HCT116 (cell line): ENCODE measurements at regions not wholly inside any gene's neighbourhood (a gene's known extent, or its start where the extent isn't known, plus 50 kb on each side); places are given as distances from the start of the nearest gene placed in this dataset.

ENCODE experiments used
- ATAC-seq: fragments of 200-7000 bp; cut with Tn5 transposase; 2 replicates; pipeline ENCODE4 v1.9.1; 2020; ENCODE audit warnings: mild to moderate bottlenecking, moderate library complexity
- BruUV-seq: library from RNA; stranded (reverse); fragments of 400-500 nt; replicated peaks from 2 replicates; lab custom pipeline; 2021; lab: Mats Ljungman, UMichigan
- CTCF ChIA-PET: fragments of 300-600 bp; sonication (Branson Sonifier 250); formaldehyde crosslinking; loops from one replicate; lab custom pipeline; 2021; ENCODE audit warnings: antibody characterized with exemption; lab: Charles Lee
- POLR2A ChIA-PET: fragments of 300-600, 350-600 bp; sonication (Branson Sonifier 250); formaldehyde crosslinking; loops from one replicate; lab custom pipeline; 2021; ENCODE audit warnings: antibody characterized with exemption; lab: Charles Lee
- RAD21 ChIA-PET, 2 experiments: fragments of 300-600 bp; sonication (Branson Sonifier 250); formaldehyde crosslinking; loops; one replicate each; lab custom pipeline; 2023; ENCODE audit warnings: low total read pairs in 2 of 2; ENCODE audit not compliant: uncharacterized antibody in 2 of 2, unreplicated experiment in 2 of 2, low non-redundant PET in 1 of 2; lab: Charles Lee
- DNase-seq: peaks from one replicate; pipeline ENCODE4 v3.0.0-alpha.2; 2010; ENCODE audit warnings: low read depth, low spot score
- H2AFZ ChIP-seq: fragments of 200-600 bp; shearing (Covaris generic), sonication (generic); 2 replicates; pipeline ENCODE4 v1.6.1; 2017; ENCODE audit warnings: low read depth, mixed run types, mixed read lengths, antibody characterized with exemption, low read length; ENCODE audit not compliant: poor library complexity, severe bottlenecking
- H3K27ac ChIP-seq: 2 replicates; pipeline ENCODE4 v1.5.1; 2012; ENCODE audit warnings: low read depth, low read length
- H3K27me3 ChIP-seq: fragments of 200-600 bp; sonication (generic); 2 replicates; pipeline ENCODE4 v1.6.1; 2016; ENCODE audit warnings: mixed run types, low read length, mixed read lengths; ENCODE audit not compliant: insufficient read depth
- H3K36me3 ChIP-seq, 2 experiments: fragments of 200-500 bp in 1 of 2; fragments of 200-600 bp in 1 of 2; sonication (Bioruptor generic) in 1 of 2; sonication (generic) in 1 of 2; 2 replicates each; pipeline versions ENCODE4 v1.5.1 to v1.6.1; 2014 to 2016; ENCODE audit warnings: low read length in 2 of 2, inconsistent platforms in 1 of 2, mixed read lengths in 1 of 2, mixed run types in 1 of 2; ENCODE audit not compliant: insufficient read depth in 2 of 2, control insufficient read depth in 1 of 2
- H3K4me1 ChIP-seq, 2 experiments: fragments of 200-600 bp in 1 of 2; sonication (generic) in 1 of 2; 2 replicates each; pipeline versions ENCODE4 v1.5.1 to v1.6.1; 2012 to 2017; ENCODE audit warnings: low read length in 2 of 2, inconsistent platforms in 1 of 2, mild to moderate bottlenecking in 1 of 2, mixed read lengths in 1 of 2, mixed run types in 1 of 2, moderate library complexity in 1 of 2; ENCODE audit not compliant: insufficient read depth in 2 of 2, control insufficient read depth in 1 of 2
- H3K4me2 ChIP-seq: fragments of 200-600 bp; sonication (generic); 2 replicates; pipeline ENCODE4 v1.6.1; 2017; ENCODE audit warnings: mixed run types, low read length, mixed read lengths
- H3K4me3 ChIP-seq, 2 experiments: fragments of 200-600 bp in 1 of 2; sonication (generic) in 1 of 2; replicated peaks in 1 of 2; 2 replicates each; pipeline ENCODE4 v1.5.1; 2011 to 2016; ENCODE audit warnings: low read length in 2 of 2, control low read depth in 1 of 2, low read depth in 1 of 2, mild to moderate bottlenecking in 1 of 2, mixed read lengths in 1 of 2, mixed run types in 1 of 2
- H3K79me2 ChIP-seq: fragments of 200-600 bp; sonication (generic); 2 replicates; pipeline ENCODE4 v1.6.1; 2017; ENCODE audit warnings: mild to moderate bottlenecking, mixed run types, low read length, moderate library complexity, mixed read lengths; ENCODE audit not compliant: insufficient read depth
- H3K9ac ChIP-seq: fragments of 200-600 bp; sonication (generic); 2 replicates; pipeline ENCODE4 v1.6.1; 2016; ENCODE audit warnings: low read length, mixed read lengths
- H3K9me2 ChIP-seq: fragments of 200-600 bp; sonication (generic), shearing (Covaris generic); 2 replicates; pipeline ENCODE4 v1.6.1; 2017; ENCODE audit warnings: mixed run types, mild to moderate bottlenecking, moderate library complexity; ENCODE audit not compliant: insufficient read depth
- H3K9me3 ChIP-seq, 2 experiments: fragments of 200-500 bp in 1 of 2; fragments of 200-600 bp in 1 of 2; sonication (Bioruptor generic) in 1 of 2; sonication (generic) in 1 of 2; 2 replicates each; pipeline ENCODE4 v1.6.1; 2014 to 2017; ENCODE audit warnings: low read length in 2 of 2, mixed read lengths in 2 of 2, inconsistent platforms in 1 of 2, low read depth in 1 of 2, mild to moderate bottlenecking in 1 of 2, mixed run types in 1 of 2, moderate library complexity in 1 of 2; ENCODE audit not compliant: control insufficient read depth in 1 of 2, insufficient read depth in 1 of 2
- H4K20me1 ChIP-seq: fragments of 200-600 bp; sonication (generic), shearing (Covaris generic); 2 replicates; pipeline ENCODE4 v1.6.1; 2017; ENCODE audit warnings: mixed run types, mild to moderate bottlenecking, moderate library complexity; ENCODE audit not compliant: insufficient read depth
- CEBPB ChIP-seq: IDR thresholded peaks from 2 replicates; pipeline ENCODE4 v1.6.1; 2012; ENCODE audit warnings: low read depth
- CTCF ChIP-seq, 3 experiments: fragments of 200-600 bp in 1 of 3; sonication (generic) in 1 of 3; IDR thresholded peaks in 2 of 3; conservative IDR thresholded peaks in 1 of 3; 2 replicates each; pipeline ENCODE4 v1.5.1; 2012 to 2017; ENCODE audit warnings: low read depth in 2 of 3, low read length in 2 of 3, antibody characterized with exemption in 1 of 3, borderline replicate concordance in 1 of 3, control low read depth in 1 of 3, mild to moderate bottlenecking in 1 of 3, mixed read lengths in 1 of 3, mixed run types in 1 of 3, moderate library complexity in 1 of 3; ENCODE audit not compliant: insufficient read depth in 1 of 3
- EGR1 ChIP-seq: IDR thresholded peaks from 2 replicates; pipeline ENCODE4 v1.6.1; 2012; ENCODE audit warnings: low read depth
- ELF1 ChIP-seq: IDR thresholded peaks from 2 replicates; pipeline ENCODE4 v1.6.1; 2012; ENCODE audit warnings: low read depth, borderline replicate concordance
- EZH2 ChIP-seq: fragments of 200-600 bp; sonication (generic); IDR thresholded peaks from 2 replicates; pipeline ENCODE4 v1.6.1; 2017; ENCODE audit warnings: antibody characterized with exemption, mixed run types
- EZH2phosphoT487 ChIP-seq: fragments of 200-600 bp; IDR thresholded peaks from 2 replicates; pipeline ENCODE4 v1.6.1; 2018; ENCODE audit warnings: antibody characterized with exemption, borderline replicate concordance
- FOSL1 ChIP-seq: IDR thresholded peaks from 2 replicates; pipeline ENCODE4 v1.6.1; 2012; ENCODE audit warnings: low read depth
- MAX ChIP-seq: IDR thresholded peaks from 2 replicates; pipeline ENCODE4 v1.6.1; 2012
- POLR2A ChIP-seq: IDR thresholded peaks from 2 replicates; pipeline ENCODE4 v1.7.0; 2011; ENCODE audit warnings: borderline replicate concordance; ENCODE audit not compliant: insufficient read depth, insufficient read length; ENCODE audit errors: extremely low read depth
- POLR2AphosphoS5 ChIP-seq: IDR thresholded peaks from 2 replicates; pipeline ENCODE4 v1.6.1; 2011; ENCODE audit warnings: mild to moderate bottlenecking, low read depth, low read length, moderate library complexity
- RAD21 ChIP-seq: IDR thresholded peaks from 2 replicates; pipeline ENCODE4 v1.6.1; 2012; ENCODE audit warnings: low read depth, mild to moderate bottlenecking
- REST ChIP-seq: IDR thresholded peaks from 2 replicates; pipeline ENCODE4 v1.6.1; 2012; ENCODE audit warnings: low read depth
- SIN3A ChIP-seq: IDR thresholded peaks from 2 replicates; pipeline ENCODE4 v1.6.1; 2012; ENCODE audit warnings: low read depth
- SRF ChIP-seq: IDR thresholded peaks from 2 replicates; pipeline ENCODE4 v1.6.1; 2012; ENCODE audit warnings: low read depth
- TCF7L2 ChIP-seq: IDR thresholded peaks from 2 replicates; pipeline ENCODE4 v1.7.0; 2011; ENCODE audit warnings: borderline replicate concordance, inconsistent platforms; ENCODE audit not compliant: insufficient read depth, insufficient read length; ENCODE audit errors: extremely low read depth
- ZFX ChIP-seq: fragments of 450-650 bp; IDR thresholded peaks from 2 replicates; pipeline ENCODE4 v1.6.1; 2017
- ZNF274 ChIP-seq: fragments of 200-500 bp; sonication (Bioruptor generic); IDR thresholded peaks from 2 replicates; pipeline ENCODE4 v1.6.1; 2014; ENCODE audit warnings: mild to moderate bottlenecking, low read depth, low read length, inconsistent platforms
- intact Hi-C: fragments of 100-400 bp; cut with micrococcal nuclease; formaldehyde crosslinking; loops from 2 replicates; pipeline ENCODE4 v1.10.0; 2022

- Histone ChIP-seq H3K79me2 (no peaks in the 10 kb centered on the region), H3K9ac (no peak overlapping the region), H3K4me1 (no peaks in the 10 kb centered on the region), H2AFZ (no peak overlapping the region), H3K27ac (no peak overlapping the region), H3K9me2 (no peaks in the 10 kb centered on the region), H3K36me3 (no peaks in the 10 kb centered on the region), H3K9me3 (peaks cover 2 to 8% of the 10 kb centered on the region in 2 experiments; a peak in 2 of 4 replicates), H4K20me1 (no peaks in the 10 kb centered on the region), H3K4me3 (no peak overlapping the region), H3K4me2 (no peak overlapping the region), H3K27me3 (no peaks in the 10 kb centered on the region)
- intact Hi-C loops, result no loop called here
- ChIA-PET RAD21 (no interaction called here), CTCF (no interaction called here), POLR2A (no interaction called here)
- BruUV-seq, result no TSS peak
- DNase-seq (no peak), ATAC-seq (no peak)
- TF ChIP-seq FOSL1 (no peak), MAX (no peak), EGR1 (no peak), ZNF274 (no peak), ELF1 (no peak), POLR2AphosphoS5 (no peak), TCF7L2 (no peak), CTCF (IDR thresholded peaks at IDR 0.05 in 2 of 3, conservative IDR thresholded peaks at IDR 0.05 in 1 of 3; ENCODE audit: borderline replicate concordance in 1 of 3, insufficient read depth in 1 of 3, low read depth in 2 of 3, low read length in 2 of 3) (no peak), SRF (no peak), EZH2 (no peak), CEBPB (no peak), REST (no peak), SIN3A (no peak), ZFX (no peak), RAD21 (no peak), EZH2phosphoT487 (no peak), POLR2A (no peak)
These were observed 95.8 kb upstream of the GPC1 start for GRCh38 chr2:240339411-240340360.
